NAMALWA (cell line): ENCODE measurements at regions not wholly inside any gene's neighbourhood (a gene's known extent, or its start where the extent isn't known, plus 50 kb on each side); places are given as distances from the start of the nearest gene placed in this dataset.

Source experiments
- DNase-seq: peaks from one replicate; pipeline ENCODE4 v3.0.0-alpha.2; 2015; ENCODE audit warnings: low spot score

- DNase-seq: no peak
Measured at GRCh38 chr20:60213126-60213893, 255.1 kb downstream of the CDH26 start.

GRCh38 chr20:60214901-60215815 lies 256.9 kb downstream of the CDH26 start:
- peak; percentile 5 for DNase-seq

GRCh38 chr20:60215816-60216730 lies 257.9 kb downstream of the CDH26 start:
- no peak for DNase-seq

- no peak for DNase-seq
Measured at GRCh38 chr20:60219231-60219630, 261.0 kb downstream of the CDH26 start.

- DNase-seq: no peak
Measured at GRCh38 chr20:60219984-60220562, 261.9 kb downstream of the CDH26 start.

GRCh38 chr20:60220706-60221105 lies 262.5 kb downstream of the CDH26 start:
- no peak for DNase-seq

GRCh38 chr20:60221593-60221992 lies 263.4 kb downstream of the CDH26 start:
- DNase-seq: no peak

GRCh38 chr20:60222497-60222896 lies 264.3 kb downstream of the CDH26 start:
- no peak for DNase-seq

- DNase-seq: no peak
Measured at GRCh38 chr20:60223174-60223573, 265.0 kb downstream of the CDH26 start.

- DNase-seq: peak; percentile 46
Measured at GRCh38 chr20:60224914-60225313, 266.7 kb downstream of the CDH26 start.

GRCh38 chr20:60228255-60228654 lies 270.0 kb downstream of the CDH26 start:
- no peak for DNase-seq

- DNase-seq: no peak
Measured at GRCh38 chr20:60232380-60232779, 274.2 kb downstream of the CDH26 start.

- DNase-seq: no peak
Measured at GRCh38 chr20:60233018-60233630, 274.9 kb downstream of the CDH26 start.

GRCh38 chr20:60236613-60237012 lies 278.4 kb downstream of the CDH26 start:
- DNase-seq: no peak

- DNase-seq: no peak
Measured at GRCh38 chr20:60237981-60238380, 279.8 kb downstream of the CDH26 start.

GRCh38 chr20:60238992-60239660 lies 280.9 kb downstream of the CDH26 start:
- no peak for DNase-seq

GRCh38 chr20:60239956-60240355 lies 281.7 kb downstream of the CDH26 start:
- DNase-seq: no peak

GRCh38 chr20:60240415-60240814 lies 282.2 kb downstream of the CDH26 start:
- DNase-seq: no peak

- no peak for DNase-seq
Measured at GRCh38 chr20:60240986-60241385, 282.8 kb downstream of the CDH26 start.

- no peak for DNase-seq
Measured at GRCh38 chr20:60242836-60243505, 284.7 kb downstream of the CDH26 start.
